ENCODE measurements at regions not wholly inside any gene's neighbourhood (a gene's known extent, or its start where the extent isn't known, plus 50 kb on each side); places are given as distances from the start of the nearest gene placed in this dataset.

DNA sequence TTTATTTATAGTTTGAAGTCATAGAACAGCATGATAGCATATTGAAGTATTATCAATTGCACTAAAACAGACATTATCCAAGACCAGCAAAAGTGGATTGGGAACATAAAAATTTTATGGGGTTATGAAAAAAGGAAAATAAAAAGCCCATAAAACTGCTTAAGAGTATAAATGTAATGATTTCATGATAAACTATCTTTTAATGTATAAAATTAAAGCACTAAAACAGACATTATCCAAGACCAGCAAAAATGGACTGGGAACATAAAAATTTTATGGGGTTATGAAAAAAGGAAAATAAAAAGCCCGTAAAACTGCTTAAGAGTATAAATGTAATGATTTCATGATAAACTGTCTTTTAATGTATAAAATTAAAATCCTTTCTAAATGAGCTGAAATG is 119.0 kb upstream of the DAPK1 start:
- no peak overlapping the region for H3K4me3 ChIP-seq (replicated peaks in 1 of 3; ENCODE audit: insufficient read depth in 1 of 3, low read depth in 1 of 3, low read length in 3 of 3)
- intact Hi-C loops (cut with micrococcal nuclease) (no loop called here), dilution Hi-C loops (cut with MboI; ENCODE audit: extremely low pct_ligation_motif_present, low sequenced_read_pairs) (no loop called here)
- no peaks in the 10 kb centered on the region for H3K79me2 ChIP-seq (ENCODE audit: control insufficient read depth, insufficient read depth, low read length)
- no peak overlapping the region for H3K9ac ChIP-seq (replicated peaks; ENCODE audit: extremely low read depth, insufficient read depth, low read length)
- FAIRE-seq (no peak), DNase-seq (ENCODE audit: low read depth, low spot score) (no peak)
- BruUV-seq (replicated peaks) = no TSS peak
- TF ChIP-seq, protein P1, sequence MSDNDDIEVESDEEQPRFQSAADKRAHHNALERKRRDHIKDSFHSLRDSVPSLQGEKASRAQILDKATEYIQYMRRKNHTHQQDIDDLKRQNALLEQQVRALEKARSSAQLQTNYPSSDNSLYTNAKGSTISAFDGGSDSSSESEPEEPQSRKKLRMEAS (IDR thresholded peaks at IDR 0.05; ENCODE audit: insufficient read depth, insufficient read length) = no peak
- TF ChIP-seq MYC (IDR thresholded peaks at IDR 0.05; ENCODE audit: low read depth, low read length) (no peak), POLR2A (IDR thresholded peaks at IDR 0.05; ENCODE audit: low read depth, low read length) (no peak)
- ChIA-PET CTCF (no interaction called here), POLR2A (no interaction called here)
- H3K27ac ChIP-seq (ENCODE audit: insufficient read depth, low read depth, low read length) = no peak overlapping the region
- peaks cover 0 to 5% of the 10 kb centered on the region in 2 experiments for H3K27me3 ChIP-seq (ENCODE audit: control insufficient read depth in 2 of 2, insufficient read depth in 2 of 2, low read length in 2 of 2)
- H4K20me1 ChIP-seq (replicated peaks; ENCODE audit: control insufficient read depth, extremely low read depth, insufficient read depth, low read length) = no peaks in the 10 kb centered on the region
- H3K9me3 ChIP-seq (replicated peaks; ENCODE audit: control insufficient read depth, insufficient read depth, low read length) = no peaks in the 10 kb centered on the region
- no peak overlapping the region for H2AFZ ChIP-seq (ENCODE audit: low read depth, low read length)
- no peaks in the 10 kb centered on the region for H3K36me3 ChIP-seq (ENCODE audit: control insufficient read depth in 2 of 2, extremely low read depth in 1 of 2, insufficient read depth in 2 of 2, low read length in 2 of 2)
- no peaks in the 10 kb centered on the region for H3K9me1 ChIP-seq (replicated peaks; ENCODE audit: control insufficient read depth, extremely low read depth, insufficient read depth, low read length)
- no peak overlapping the region for H3K4me2 ChIP-seq (ENCODE audit: insufficient read depth, low read length)
- no peaks in the 10 kb centered on the region for H3K4me1 ChIP-seq (ENCODE audit: control insufficient read depth, extremely low read depth, insufficient read depth, low read length)

DNA sequence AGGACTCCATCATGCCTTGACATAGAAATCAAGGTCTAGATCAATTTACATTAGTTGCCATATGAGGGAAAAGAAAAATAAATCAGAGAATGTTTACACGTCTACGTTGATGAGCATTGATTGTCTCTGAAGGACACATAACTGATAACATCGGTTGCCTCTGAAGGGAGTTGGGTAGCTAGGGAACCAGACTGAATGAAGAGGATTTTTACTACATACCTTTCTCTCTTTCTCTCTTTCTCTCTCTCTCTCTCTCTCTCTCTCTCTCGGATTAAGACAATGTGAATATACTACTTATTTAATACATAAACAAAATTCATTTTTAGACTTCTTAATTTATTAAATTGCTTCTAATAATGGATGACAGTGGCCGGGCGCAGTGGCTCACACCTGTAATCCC is 118.4 kb upstream of the DAPK1 start:
- Histone ChIP-seq H3K4me2 (ENCODE audit: insufficient read depth, low read length) (no peak overlapping the region), H3K27ac (ENCODE audit: insufficient read depth, low read depth, low read length) (no peak overlapping the region), H4K20me1 (replicated peaks; ENCODE audit: control insufficient read depth, extremely low read depth, insufficient read depth, low read length) (no peaks in the 10 kb centered on the region), H3K27me3 (ENCODE audit: control insufficient read depth in 2 of 2, insufficient read depth in 2 of 2, low read length in 2 of 2) (peaks cover 0 to 5% of the 10 kb centered on the region in 2 experiments), H3K79me2 (ENCODE audit: control insufficient read depth, insufficient read depth, low read length) (no peaks in the 10 kb centered on the region), H3K9me1 (replicated peaks; ENCODE audit: control insufficient read depth, extremely low read depth, insufficient read depth, low read length) (no peaks in the 10 kb centered on the region), H3K36me3 (ENCODE audit: control insufficient read depth in 2 of 2, extremely low read depth in 1 of 2, insufficient read depth in 2 of 2, low read length in 2 of 2) (no peaks in the 10 kb centered on the region), H3K9ac (replicated peaks; ENCODE audit: extremely low read depth, insufficient read depth, low read length) (no peak overlapping the region), H2AFZ (ENCODE audit: low read depth, low read length) (no peak overlapping the region), H3K9me3 (replicated peaks; ENCODE audit: control insufficient read depth, insufficient read depth, low read length) (no peaks in the 10 kb centered on the region), H3K4me3 (replicated peaks in 1 of 3; ENCODE audit: insufficient read depth in 1 of 3, low read depth in 1 of 3, low read length in 3 of 3) (no peak overlapping the region), H3K4me1 (ENCODE audit: control insufficient read depth, extremely low read depth, insufficient read depth, low read length) (no peaks in the 10 kb centered on the region)
- CTCF ChIA-PET = no interaction called here
- POLR2A ChIA-PET = no interaction called here
- no TSS peak for BruUV-seq (replicated peaks)
- no peak for TF ChIP-seq POLR2A (IDR thresholded peaks at IDR 0.05; ENCODE audit: low read depth, low read length)
- TF ChIP-seq EZH2 (IDR thresholded peaks at IDR 0.05; ENCODE audit: borderline replicate concordance, low read depth, low read length, severe bottlenecking) = no peak
- no peak for TF ChIP-seq POLR2AphosphoS5 (IDR thresholded peaks at IDR 0.05; ENCODE audit: insufficient read depth, low read depth, low read length)
- TF ChIP-seq JUN (IDR thresholded peaks at IDR 0.05; ENCODE audit: borderline replicate concordance, insufficient read depth, insufficient read length, low read depth) = no peak
- TF ChIP-seq MYC (IDR thresholded peaks at IDR 0.05; ENCODE audit: low read depth, low read length) = no peak
- TF ChIP-seq, protein P2, sequence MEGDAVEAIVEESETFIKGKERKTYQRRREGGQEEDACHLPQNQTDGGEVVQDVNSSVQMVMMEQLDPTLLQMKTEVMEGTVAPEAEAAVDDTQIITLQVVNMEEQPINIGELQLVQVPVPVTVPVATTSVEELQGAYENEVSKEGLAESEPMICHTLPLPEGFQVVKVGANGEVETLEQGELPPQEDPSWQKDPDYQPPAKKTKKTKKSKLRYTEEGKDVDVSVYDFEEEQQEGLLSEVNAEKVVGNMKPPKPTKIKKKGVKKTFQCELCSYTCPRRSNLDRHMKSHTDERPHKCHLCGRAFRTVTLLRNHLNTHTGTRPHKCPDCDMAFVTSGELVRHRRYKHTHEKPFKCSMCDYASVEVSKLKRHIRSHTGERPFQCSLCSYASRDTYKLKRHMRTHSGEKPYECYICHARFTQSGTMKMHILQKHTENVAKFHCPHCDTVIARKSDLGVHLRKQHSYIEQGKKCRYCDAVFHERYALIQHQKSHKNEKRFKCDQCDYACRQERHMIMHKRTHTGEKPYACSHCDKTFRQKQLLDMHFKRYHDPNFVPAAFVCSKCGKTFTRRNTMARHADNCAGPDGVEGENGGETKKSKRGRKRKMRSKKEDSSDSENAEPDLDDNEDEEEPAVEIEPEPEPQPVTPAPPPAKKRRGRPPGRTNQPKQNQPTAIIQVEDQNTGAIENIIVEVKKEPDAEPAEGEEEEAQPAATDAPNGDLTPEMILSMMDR (IDR thresholded peaks at IDR 0.05; ENCODE audit: extremely low read depth in 1 of 2, insufficient read depth in 1 of 2, low read depth in 1 of 2, low read length in 2 of 2) = no peak
- no peak for TF ChIP-seq FOS (IDR thresholded peaks at IDR 0.05; ENCODE audit: borderline replicate concordance, insufficient read depth, low read length)
- TF ChIP-seq GATA2 (IDR thresholded peaks at IDR 0.05; ENCODE audit: insufficient read depth, insufficient read length, low read depth, low read length) = no peak
- TF ChIP-seq, protein P1 (IDR thresholded peaks at IDR 0.05; ENCODE audit: insufficient read depth, insufficient read length) = no peak
- dilution Hi-C loops (cut with MboI; ENCODE audit: extremely low pct_ligation_motif_present, low sequenced_read_pairs) (no loop called here), intact Hi-C loops (cut with micrococcal nuclease) (no loop called here)
- no peak for FAIRE-seq
- DNase-seq (ENCODE audit: low read depth, low spot score) = no peak

All from endothelial cell of umbilical vein (primary cell).